Gastrocnemius medialis (tissue), 4 donors: ENCODE measurements at regions not wholly inside any gene's neighbourhood (a gene's known extent, or its start where the extent isn't known, plus 50 kb on each side); places are given as distances from the start of the nearest gene placed in this dataset.
"Not testable (repeated sequence)": the region's sequence is repeated elsewhere in the genome, so short reads cannot be mapped to it uniquely, and the experiment has no call there.

Source experiments
- ATAC-seq, 2 donors: fragments of 150-250 bp; one replicate each; pipeline ENCODE4 v1.9.1; 2016
- DNase-seq, 2 donors: peaks; one replicate each; pipeline ENCODE4 v3.0.0-alpha.2; 2019
- H3K27ac ChIP-seq, 4 donors: fragments of 200-600 bp; sonication (generic); 1 replicate in 1 of 4; 2 replicates in 3 of 4; pipeline ENCODE4 v1.5.1; 2016 to 2018; ENCODE audit warnings: mild to moderate bottlenecking in 2 of 4, moderate library complexity in 1 of 4
- H3K27me3 ChIP-seq, 3 donors: fragments of 200-600 bp; sonication (generic) in 2 of 3; 1 replicate in 1 of 3; 2 replicates in 2 of 3; pipeline versions ENCODE4 v1.5.1 to v1.6.0; 2016 to 2019; ENCODE audit warnings: mild to moderate bottlenecking in 1 of 3, moderate library complexity in 1 of 3
- H3K36me3 ChIP-seq, 2 donors: fragments of 200-600 bp; sonication (generic) in 1 of 2; one replicate each; pipeline ENCODE4 v1.5.1; 2017 to 2018
- H3K4me1 ChIP-seq, 2 donors: fragments of 200-600 bp; sonication (generic) in 1 of 2; one replicate each; pipeline ENCODE4 v1.5.1; 2016 to 2017; ENCODE audit warnings: mild to moderate bottlenecking in 2 of 2
- H3K4me3 ChIP-seq, 4 donors: fragments of 200-600 bp; sonication (generic) in 3 of 4; 1 replicate in 1 of 4; 2 replicates in 3 of 4; pipeline ENCODE4 v1.5.1; 2016 to 2019; ENCODE audit warnings: mild to moderate bottlenecking in 2 of 4
- H3K9me3 ChIP-seq, 3 donors: fragments of 200-600 bp; sonication (generic) in 2 of 3; 1 replicate in 1 of 3; 2 replicates in 2 of 3; pipeline ENCODE4 v1.5.1; 2016 to 2019
- POLR2A ChIP-seq, 2 donors: fragments of 450-650 bp; IDR thresholded peaks; one replicate each; pipeline ENCODE4 v1.6.1; 2017; ENCODE audit warnings: antibody characterized with exemption in 2 of 2, mild to moderate bottlenecking in 2 of 2, moderate library complexity in 2 of 2
- in situ Hi-C, 4 donors: fragments of 200-750 bp; cut with MboI; loops; one replicate each; pipeline versions ENCODE4 v1.15.0 to v1.8.0; 2017; ENCODE audit warnings: low sequenced_read_pairs in 4 of 4
- intact Hi-C: fragments of 100-400 bp; cut with DNase I; formaldehyde crosslinking; loops from one replicate; pipeline ENCODE4 v1.15.1; 2023; ENCODE audit warnings: low total_unique reads
- TF ChIP-seq, protein P1 (sequence below), 5 experiments: fragments of 450-650 bp in 3 of 5; fragments of 200-600 bp in 2 of 5; sonication (generic) in 2 of 5; IDR thresholded peaks in 4 of 5; conservative IDR thresholded peaks in 1 of 5; 1 replicate in 4 of 5; 2 replicates in 1 of 5; pipeline ENCODE4 v1.5.1; 2016 to 2019; ENCODE audit warnings: antibody characterized with exemption in 5 of 5, mild to moderate bottlenecking in 3 of 5, moderate library complexity in 3 of 5

DNA sequence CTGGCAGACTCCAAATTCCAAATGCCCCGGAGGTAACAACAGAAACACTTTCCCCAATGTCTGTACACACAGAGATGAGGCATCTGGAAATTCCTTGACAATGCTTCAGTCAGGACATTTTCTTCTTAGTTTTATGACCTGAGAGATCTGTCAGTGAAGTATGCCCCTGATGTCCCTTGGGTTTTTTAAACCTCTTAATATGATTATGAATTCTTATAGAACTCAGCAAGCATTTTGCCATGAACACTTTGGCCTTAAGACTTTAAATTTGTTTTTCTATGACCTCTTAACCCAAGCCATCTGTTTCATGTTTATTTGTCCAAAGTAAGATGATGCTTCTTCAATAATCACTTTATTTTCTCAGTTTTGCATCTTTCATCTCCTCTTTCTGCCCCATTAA is 1206.2 kb downstream of the GATA3 start:
- Histone ChIP-seq H3K27me3 (peaks cover 0 to 3% (median 0%) of the 10 kb centered on the region in 3 donors), H3K4me3 (no peak overlapping the region), H3K4me1 (no peaks in the 10 kb centered on the region), H3K27ac (no peak overlapping the region), H3K9me3 (no peaks in the 10 kb centered on the region), H3K36me3 (no peaks in the 10 kb centered on the region)
- ATAC-seq (no peak), DNase-seq (no peak)
- in situ Hi-C loops (no loop called here), intact Hi-C loops (no loop called here)
- TF ChIP-seq POLR2A (IDR thresholded peaks at IDR 0.05): no peak
- TF ChIP-seq, protein P1, sequence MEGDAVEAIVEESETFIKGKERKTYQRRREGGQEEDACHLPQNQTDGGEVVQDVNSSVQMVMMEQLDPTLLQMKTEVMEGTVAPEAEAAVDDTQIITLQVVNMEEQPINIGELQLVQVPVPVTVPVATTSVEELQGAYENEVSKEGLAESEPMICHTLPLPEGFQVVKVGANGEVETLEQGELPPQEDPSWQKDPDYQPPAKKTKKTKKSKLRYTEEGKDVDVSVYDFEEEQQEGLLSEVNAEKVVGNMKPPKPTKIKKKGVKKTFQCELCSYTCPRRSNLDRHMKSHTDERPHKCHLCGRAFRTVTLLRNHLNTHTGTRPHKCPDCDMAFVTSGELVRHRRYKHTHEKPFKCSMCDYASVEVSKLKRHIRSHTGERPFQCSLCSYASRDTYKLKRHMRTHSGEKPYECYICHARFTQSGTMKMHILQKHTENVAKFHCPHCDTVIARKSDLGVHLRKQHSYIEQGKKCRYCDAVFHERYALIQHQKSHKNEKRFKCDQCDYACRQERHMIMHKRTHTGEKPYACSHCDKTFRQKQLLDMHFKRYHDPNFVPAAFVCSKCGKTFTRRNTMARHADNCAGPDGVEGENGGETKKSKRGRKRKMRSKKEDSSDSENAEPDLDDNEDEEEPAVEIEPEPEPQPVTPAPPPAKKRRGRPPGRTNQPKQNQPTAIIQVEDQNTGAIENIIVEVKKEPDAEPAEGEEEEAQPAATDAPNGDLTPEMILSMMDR (IDR thresholded peaks at IDR 0.05 in 4 of 5, conservative IDR thresholded peaks at IDR 0.05 in 1 of 5): no peak

DNA sequence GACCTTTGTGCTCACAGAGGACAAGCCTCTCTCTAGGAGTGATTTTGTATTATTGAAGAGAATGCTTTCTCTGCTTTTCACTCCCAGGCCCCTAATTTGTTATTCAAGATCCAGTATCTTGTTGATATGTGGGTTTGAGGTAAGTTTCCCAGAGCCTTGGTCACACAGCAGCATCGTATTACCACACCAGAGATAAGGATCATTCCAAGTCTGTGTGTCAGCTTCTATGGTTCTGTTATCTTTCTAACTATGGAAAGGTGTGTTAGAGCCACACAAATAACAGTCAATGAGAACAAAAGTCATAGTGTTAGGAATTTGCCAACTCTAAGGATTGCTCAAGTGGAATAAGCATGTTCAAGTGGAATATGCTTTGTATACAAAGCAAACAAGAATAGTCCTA is 1208.3 kb downstream of the GATA3 start:
- Histone ChIP-seq H3K4me1 (no peaks in the 10 kb centered on the region), H3K27ac (no peak overlapping the region), H3K4me3 (no peak overlapping the region), H3K36me3 (no peaks in the 10 kb centered on the region), H3K27me3 (peaks cover 0 to 3% (median 0%) of the 10 kb centered on the region in 3 donors), H3K9me3 (no peaks in the 10 kb centered on the region)
- intact Hi-C loops: no loop called here
- in situ Hi-C loops: no loop called here
- TF ChIP-seq, protein P1 (IDR thresholded peaks at IDR 0.05 in 4 of 5, conservative IDR thresholded peaks at IDR 0.05 in 1 of 5): no peak
- TF ChIP-seq POLR2A (IDR thresholded peaks at IDR 0.05): no peak
- DNase-seq: no peak
- ATAC-seq: no peak

DNA sequence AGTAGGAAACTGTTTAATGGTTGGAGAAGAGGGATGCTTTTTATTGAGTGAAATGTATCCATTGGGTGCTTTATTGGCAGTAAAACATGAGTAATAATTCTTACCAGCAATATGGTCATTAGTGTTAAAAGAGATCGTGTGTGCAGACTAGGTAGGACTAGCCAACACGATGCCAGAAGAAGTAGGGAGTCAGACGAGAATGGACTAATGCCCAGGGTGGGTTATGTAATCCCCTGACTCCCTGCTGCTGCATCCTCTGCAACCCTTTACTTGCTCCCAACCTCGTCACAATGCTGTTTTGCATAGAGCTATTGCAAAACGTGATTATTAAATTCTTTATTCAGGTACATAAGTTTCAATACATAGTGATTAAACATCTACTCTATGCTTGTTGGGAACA is 1213.7 kb downstream of the GATA3 start:
- intact Hi-C loops: no loop called here
- Histone ChIP-seq H3K4me3 (no peak overlapping the region), H3K27ac (no peak overlapping the region), H3K9me3 (no peaks in the 10 kb centered on the region), H3K36me3 (no peaks in the 10 kb centered on the region), H3K27me3 (peaks cover 0 to 3% (median 0%) of the 10 kb centered on the region in 3 donors), H3K4me1 (no peaks in the 10 kb centered on the region)
- in situ Hi-C loops: no loop called here
- DNase-seq: no peak
- no peak for ATAC-seq
- TF ChIP-seq, protein P1 (IDR thresholded peaks at IDR 0.05 in 4 of 5, conservative IDR thresholded peaks at IDR 0.05 in 1 of 5): no peak
- no peak for TF ChIP-seq POLR2A (IDR thresholded peaks at IDR 0.05)

DNA sequence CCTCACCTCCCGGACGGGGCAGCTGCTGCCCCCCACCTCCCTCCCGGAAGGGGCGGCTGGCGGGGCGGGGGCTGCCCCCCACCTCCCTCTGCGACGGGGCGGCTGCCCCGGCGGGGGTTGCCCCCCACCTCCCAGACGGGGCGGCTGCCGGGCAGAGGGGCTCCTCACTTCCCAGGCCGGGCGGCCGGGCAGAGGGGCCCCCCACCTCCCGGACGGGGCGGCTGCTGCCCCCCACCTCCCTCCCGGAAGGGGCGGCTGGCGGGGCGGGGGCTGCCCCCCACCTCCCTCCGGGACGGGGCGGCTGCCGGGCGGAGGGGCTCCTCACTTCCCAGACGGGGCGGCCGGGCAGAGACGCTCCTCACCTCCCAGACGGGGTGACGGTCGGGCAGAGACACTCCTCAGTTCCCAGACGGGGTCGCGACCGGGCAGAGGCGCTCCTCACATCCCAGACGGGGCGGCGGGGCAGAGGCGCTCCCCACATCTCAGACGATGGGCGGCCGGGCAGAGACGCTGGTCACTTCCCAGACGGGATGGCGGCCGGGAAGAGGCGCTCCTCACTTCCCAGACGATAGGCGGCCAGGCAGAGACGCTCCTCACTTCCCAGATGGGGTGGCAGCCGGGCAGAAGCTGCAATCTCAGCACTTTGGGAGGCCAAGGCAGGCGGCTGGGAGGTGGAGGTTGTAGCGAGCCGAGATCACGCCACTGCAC is 1218.8 kb downstream of the GATA3 start:
- H3K9me3 ChIP-seq, DNase-seq, H3K36me3 ChIP-seq, H3K27ac ChIP-seq, H3K4me1 ChIP-seq, in situ Hi-C loops, H3K4me3 ChIP-seq, intact Hi-C loops, H3K27me3 ChIP-seq, ATAC-seq: not testable (repeated sequence)

DNA sequence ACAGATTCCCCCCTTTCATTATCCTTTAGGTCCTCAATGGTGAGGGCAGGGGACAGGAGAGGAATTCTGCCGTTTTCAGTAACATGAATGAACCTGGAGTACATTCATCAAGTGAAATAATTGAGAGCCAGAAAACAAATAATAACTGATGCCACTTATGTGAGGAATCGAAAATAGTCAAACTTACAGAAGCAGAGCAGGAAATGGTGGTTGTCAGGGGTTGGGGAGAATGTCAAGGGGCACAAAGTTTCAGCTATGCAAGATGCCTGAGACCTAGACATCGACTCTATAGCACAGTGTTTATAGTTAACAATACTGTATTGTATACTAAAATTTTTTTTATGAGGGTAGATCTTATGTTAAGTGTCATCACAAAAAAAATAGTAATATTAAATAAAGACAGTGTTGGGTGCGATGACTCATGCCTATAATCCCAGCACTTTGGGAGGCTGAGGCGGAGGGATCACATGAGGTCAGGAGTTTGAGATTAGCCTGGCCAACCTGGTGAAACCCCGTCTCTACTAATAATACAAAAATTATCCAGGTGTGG is 1219.8 kb downstream of the GATA3 start:
- H3K36me3 ChIP-seq: no peaks in the 10 kb centered on the region
- DNase-seq (no peak), ATAC-seq (no peak)
- H3K27ac ChIP-seq: no peak overlapping the region
- intact Hi-C loops (no loop called here), in situ Hi-C loops (no loop called here)
- H3K4me3 ChIP-seq: no peak overlapping the region
- TF ChIP-seq POLR2A (IDR thresholded peaks at IDR 0.05): no peak
- TF ChIP-seq, protein P1 (IDR thresholded peaks at IDR 0.05 in 4 of 5, conservative IDR thresholded peaks at IDR 0.05 in 1 of 5): no peak
- no peaks in the 10 kb centered on the region for H3K4me1 ChIP-seq
- no peaks in the 10 kb centered on the region for H3K27me3 ChIP-seq
- no peaks in the 10 kb centered on the region for H3K9me3 ChIP-seq
